Neural cell (in vitro differentiated cells): ENCODE measurements at regions not wholly inside any gene's neighbourhood (a gene's known extent, or its start where the extent isn't known, plus 50 kb on each side); places are given as distances from the start of the nearest gene placed in this dataset.

Source experiments
- H2AFZ ChIP-seq: fragments of 200-600, 300-800 bp; sonication (generic), shearing (Covaris generic); 2 replicates; pipeline ENCODE4 v1.6.0; 2014; ENCODE audit warnings: low read depth, mild to moderate bottlenecking, antibody characterized with exemption, low read length, moderate library complexity
- H3F3A ChIP-seq: fragments of 200-600 bp; shearing (Covaris generic); 2 replicates; pipeline ENCODE4 v1.6.1; 2016; ENCODE audit warnings: mild to moderate bottlenecking, moderate library complexity, mixed read lengths, antibody characterized with exemption, low read length; ENCODE audit not compliant: insufficient read depth, poor library complexity, severe bottlenecking
- H3K27ac ChIP-seq: fragments of 200-600, 300-800 bp; sonication (generic), shearing (Covaris generic); 2 replicates; pipeline ENCODE4 v1.5.1; 2014; ENCODE audit warnings: mild to moderate bottlenecking, low read length, moderate library complexity
- H3K27me3 ChIP-seq: fragments of 300-800, 200-600 bp; sonication (generic), shearing (Covaris generic); 2 replicates; pipeline ENCODE4 v1.6.0; 2014; ENCODE audit warnings: mild to moderate bottlenecking, low read depth, low read length, moderate library complexity; ENCODE audit not compliant: insufficient read depth
- H3K36me3 ChIP-seq: fragments of 300-800, 200-600 bp; sonication (generic), shearing (Covaris generic); 2 replicates; pipeline ENCODE4 v1.5.1; 2014; ENCODE audit warnings: mild to moderate bottlenecking, antibody characterized with exemption, low read length, moderate library complexity; ENCODE audit not compliant: insufficient read depth
- H3K4me2 ChIP-seq: fragments of 300-800, 200-600 bp; sonication (generic), shearing (Covaris generic); 2 replicates; pipeline ENCODE4 v1.6.0; 2014; ENCODE audit warnings: mild to moderate bottlenecking, low read length
- H3K4me3 ChIP-seq: fragments of 300-800, 200-600 bp; sonication (generic), shearing (Covaris generic); 2 replicates; pipeline ENCODE4 v1.5.1; 2014; ENCODE audit warnings: mild to moderate bottlenecking, low read length, moderate library complexity
- H3K79me2 ChIP-seq: fragments of 200-600 bp; shearing (Covaris generic); replicated peaks from 2 replicates; pipeline ENCODE4 v1.6.0; 2014; ENCODE audit warnings: mild to moderate bottlenecking, low read length, moderate library complexity; ENCODE audit not compliant: insufficient read depth
- H3K9ac ChIP-seq: fragments of 300-800, 200-600 bp; sonication (generic), shearing (Covaris generic); 2 replicates; pipeline ENCODE4 v1.6.1; 2016; ENCODE audit warnings: mild to moderate bottlenecking, low read length, mixed read lengths
- H3K9me2 ChIP-seq: fragments of 200-600 bp; shearing (Covaris generic); 2 replicates; pipeline ENCODE4 v1.6.1; 2016; ENCODE audit warnings: mild to moderate bottlenecking, low read length, mixed read lengths; ENCODE audit not compliant: insufficient read depth
- H3K9me3 ChIP-seq: fragments of 200-600, 300-800 bp; sonication (generic), shearing (Covaris generic); 2 replicates; pipeline ENCODE4 v1.6.1; 2016; ENCODE audit warnings: mild to moderate bottlenecking, mixed run types, low read length, moderate library complexity, mixed read lengths
- H4K20me1 ChIP-seq: fragments of 200-600 bp; shearing (Covaris generic); 2 replicates; pipeline ENCODE4 v1.6.1; 2016; ENCODE audit warnings: mild to moderate bottlenecking, mixed run types; ENCODE audit not compliant: insufficient read depth
- EP300 ChIP-seq: fragments of 450-650 bp; conservative IDR thresholded peaks from 2 replicates; pipeline ENCODE4 v1.6.1; 2014; ENCODE audit warnings: antibody characterized with exemption, mild to moderate bottlenecking, moderate library complexity; ENCODE audit not compliant: poor library complexity, severe bottlenecking
- EZH2 ChIP-seq: fragments of 200-600, 300-800 bp; shearing (Covaris generic), sonication (generic); IDR thresholded peaks from 2 replicates; pipeline ENCODE4 v1.6.1; 2014; ENCODE audit warnings: antibody characterized with exemption, low read length, borderline replicate concordance, mild to moderate bottlenecking; ENCODE audit not compliant: insufficient read depth, poor library complexity, severe bottlenecking
- MXI1 ChIP-seq: fragments of 450-650 bp; conservative IDR thresholded peaks from 2 replicates; pipeline ENCODE4 v1.6.1; 2014; ENCODE audit warnings: antibody characterized with exemption, mild to moderate bottlenecking; ENCODE audit not compliant: poor library complexity, severe bottlenecking
- REST ChIP-seq: IDR thresholded peaks from 2 replicates; pipeline ENCODE4 v1.6.1; 2012; ENCODE audit warnings: borderline replicate concordance
- SMC3 ChIP-seq: fragments of 450-650 bp; conservative IDR thresholded peaks from 2 replicates; pipeline ENCODE4 v1.6.1; 2014; ENCODE audit warnings: antibody characterized with exemption, mild to moderate bottlenecking, moderate library complexity; ENCODE audit not compliant: poor library complexity
- TAF1 ChIP-seq: IDR thresholded peaks from 2 replicates; pipeline ENCODE4 v1.6.1; 2012; ENCODE audit warnings: low read depth

- TF ChIP-seq MXI1 = no peak
- Histone ChIP-seq H4K20me1 (no peaks in the 10 kb centered on the region), H3K4me3 (no peak overlapping the region), H3K79me2 (no peaks in the 10 kb centered on the region), H2AFZ (no peak overlapping the region), H3K27me3 (no peaks in the 10 kb centered on the region), H3K9me3 (no peaks in the 10 kb centered on the region), H3K27ac (no peak overlapping the region), H3F3A (no peaks in the 10 kb centered on the region), H3K36me3 (no peaks in the 10 kb centered on the region), H3K4me2 (no peak overlapping the region), H3K9me2 (no peaks in the 10 kb centered on the region), H3K9ac (no peak overlapping the region)
Measured at GRCh38 chr3:150315721-150316120, 92.4 kb upstream of the TSC22D2 start.

- Histone ChIP-seq H3K4me3 (no peak overlapping the region), H3K9ac (no peak overlapping the region), H3K9me2 (no peaks in the 10 kb centered on the region), H3K4me2 (no peak overlapping the region), H2AFZ (no peak overlapping the region), H3F3A (no peaks in the 10 kb centered on the region), H3K27me3 (no peaks in the 10 kb centered on the region), H3K9me3 (no peaks in the 10 kb centered on the region), H4K20me1 (no peaks in the 10 kb centered on the region), H3K79me2 (no peaks in the 10 kb centered on the region), H3K36me3 (no peaks in the 10 kb centered on the region), H3K27ac (no peak overlapping the region)
- no peak for TF ChIP-seq EP300
- no peak for TF ChIP-seq REST
- no peak for TF ChIP-seq SMC3
Measured at GRCh38 chr3:150314248-150315004, 93.7 kb upstream of the TSC22D2 start.

- no peaks in the 10 kb centered on the region for H3K9me2 ChIP-seq
- H3K4me2 ChIP-seq = no peak overlapping the region
Measured at GRCh38 chr3:150312018-150312657, 96.0 kb upstream of the TSC22D2 start.

More at GRCh38 chr3:150312018-150312657, 96.0 kb upstream of the TSC22D2 start:
- no peak overlapping the region for H2AFZ ChIP-seq
- H3K27me3 ChIP-seq = no peaks in the 10 kb centered on the region
- no peaks in the 10 kb centered on the region for H3K9me3 ChIP-seq
- H3F3A ChIP-seq = no peaks in the 10 kb centered on the region
- H3K4me3 ChIP-seq = no peak overlapping the region
- no peaks in the 10 kb centered on the region for H3K36me3 ChIP-seq
- no peaks in the 10 kb centered on the region for H4K20me1 ChIP-seq
- H3K79me2 ChIP-seq = no peaks in the 10 kb centered on the region
- H3K27ac ChIP-seq = no peak overlapping the region
- TF ChIP-seq REST (no peak), SMC3 (no peak), TAF1 (no peak), EP300 (no peak), EZH2 (no peak)
- no peak overlapping the region for H3K9ac ChIP-seq
